C4-2B (cell line): ENCODE measurements at regions not wholly inside any gene's neighbourhood (a gene's known extent, or its start where the extent isn't known, plus 50 kb on each side); places are given as distances from the start of the nearest gene placed in this dataset.

Experiments
- H3K27ac ChIP-seq: fragments of 450-650 bp; 2 replicates; pipeline ENCODE4 v1.5.1; 2017
- CTCF ChIP-seq: fragments of 450-650 bp; conservative IDR thresholded peaks from 2 replicates; pipeline ENCODE4 v1.5.1; 2017; ENCODE audit warnings: mild to moderate bottlenecking
- ZFX ChIP-seq: fragments of 450-650 bp; IDR thresholded peaks from 2 replicates; pipeline ENCODE4 v1.6.1; 2017

DNA sequence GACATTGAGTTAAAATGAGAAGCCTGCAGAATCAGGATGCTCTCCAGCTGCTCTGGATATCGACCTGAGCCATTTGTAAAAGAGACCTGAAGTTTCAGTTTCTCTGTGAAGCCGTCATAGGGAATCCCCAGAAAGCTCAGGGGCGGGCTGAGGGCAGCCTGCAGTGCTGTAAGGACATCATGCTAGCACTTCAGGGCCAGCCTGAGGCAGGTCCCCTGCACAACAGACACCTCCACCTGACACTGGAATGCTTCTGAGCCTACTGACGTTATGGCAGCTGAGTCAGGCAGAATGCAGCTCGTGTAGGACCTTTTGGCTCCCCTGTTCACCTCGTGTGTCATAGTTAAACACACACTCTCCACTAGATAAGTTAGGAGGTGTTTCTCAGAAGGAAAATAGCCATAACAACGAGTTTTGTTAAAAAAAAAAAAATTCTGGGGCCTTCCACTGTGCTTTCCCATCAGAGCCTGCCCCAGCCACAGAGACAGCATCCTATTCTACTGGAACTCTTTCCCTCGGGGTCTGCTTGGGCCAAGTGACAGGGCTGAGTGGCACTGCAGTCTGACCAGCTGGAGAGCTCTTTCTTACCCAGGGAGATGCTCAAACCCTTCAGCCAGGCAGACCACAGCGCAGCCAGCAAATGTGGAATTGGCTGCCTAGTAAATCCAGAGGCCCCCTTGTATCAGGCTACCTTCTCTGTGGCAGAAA is 354.9 kb downstream of the DIRAS2 start:
- TF ChIP-seq ZFX (no peak), CTCF (no peak)
- no peak overlapping the region for H3K27ac ChIP-seq

- TF ChIP-seq CTCF (no peak), ZFX (no peak)
- no peak overlapping the region for H3K27ac ChIP-seq
Measured at GRCh38 chr9:90288275-90288639, 354.4 kb downstream of the DIRAS2 start.

- TF ChIP-seq ZFX = no peak
- TF ChIP-seq CTCF = no peak
- H3K27ac ChIP-seq = no peak overlapping the region
Measured at GRCh38 chr9:90290716-90291485, 351.7 kb downstream of the DIRAS2 start.

DNA sequence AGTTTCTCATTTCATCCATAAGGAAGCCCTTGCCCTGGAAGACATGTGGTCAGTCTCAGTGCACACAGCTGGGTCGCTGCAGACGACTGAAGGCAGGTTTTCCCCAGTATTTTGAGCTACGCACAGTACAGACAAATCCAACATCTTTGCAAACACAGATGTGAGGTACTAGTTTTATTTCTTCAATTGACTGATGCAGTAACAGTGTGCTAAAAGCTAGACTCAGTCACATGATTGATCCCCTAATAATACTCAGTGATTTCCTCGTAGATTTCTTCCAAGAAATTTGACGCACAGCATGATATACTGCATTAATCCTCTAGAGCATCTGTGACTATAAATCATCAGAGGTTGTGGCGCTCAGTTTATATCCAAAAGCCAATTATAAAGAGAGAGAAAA is 346.1 kb downstream of the DIRAS2 start:
- no peak for TF ChIP-seq ZFX
- TF ChIP-seq CTCF = no peak
- H3K27ac ChIP-seq = no peak overlapping the region

DNA sequence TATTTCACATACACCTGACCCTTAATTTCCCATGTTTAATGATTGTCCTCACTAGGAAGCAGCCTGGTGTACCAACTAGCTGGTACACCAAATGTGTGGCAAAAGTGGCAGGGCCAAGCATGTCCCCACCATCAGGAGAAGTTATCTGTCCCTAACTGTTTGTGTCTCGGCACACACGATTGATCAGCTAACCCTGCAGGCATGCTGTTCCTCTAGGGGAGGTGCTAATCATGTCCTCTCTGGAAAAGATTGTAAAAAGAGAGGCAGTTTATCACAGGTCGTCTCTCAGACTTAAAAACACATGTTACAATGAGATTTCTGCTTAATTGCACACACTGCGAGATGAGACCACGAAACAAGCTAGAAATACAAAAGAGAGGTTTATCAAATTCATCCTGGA is 342.7 kb downstream of the DIRAS2 start:
- TF ChIP-seq CTCF = no peak
- TF ChIP-seq ZFX = no peak
- H3K27ac ChIP-seq = no peak overlapping the region

GRCh38 chr9:90300611-90301276 is 341.9 kb downstream of the DIRAS2 start:
- TF ChIP-seq ZFX (no peak), CTCF (no peak)
- no peak overlapping the region for H3K27ac ChIP-seq

GRCh38 chr9:90301277-90301653 is 341.4 kb downstream of the DIRAS2 start:
- no peak for TF ChIP-seq CTCF
- no peak for TF ChIP-seq ZFX
- no peak overlapping the region for H3K27ac ChIP-seq
